ENCODE measurements at regions not wholly inside any gene's neighbourhood (a gene's known extent, or its start where the extent isn't known, plus 50 kb on each side); places are given as distances from the start of the nearest gene placed in this dataset.
"Not testable (repeated sequence)": the region's sequence is repeated elsewhere in the genome, so short reads cannot be mapped to it uniquely, and the experiment has no call there.

GRCh38 chr5:100023536-100023935, 511.6 kb upstream of the FAM174A start:
- Histone ChIP-seq H3K36me3 (no peaks in the 10 kb centered on the region), H3K27ac (no peak overlapping the region), H3K4me3 (no peak overlapping the region), H3K27me3 (ENCODE audit: low read depth) (no peaks in the 10 kb centered on the region), H3K4me1 (no peaks in the 10 kb centered on the region), H3K9me3 (no peaks in the 10 kb centered on the region)
- TF ChIP-seq CTCF (IDR thresholded peaks at IDR 0.05), result no peak
- ATAC-seq (no peak), DNase-seq (no peak)
- intact Hi-C loops (cut with DNase I), result no loop called here

- ATAC-seq (no peak), DNase-seq (no peak)
- no peaks in the 10 kb centered on the region for H3K27me3 ChIP-seq (ENCODE audit: low read depth)
- H3K9me3 ChIP-seq, result no peaks in the 10 kb centered on the region
- H3K36me3 ChIP-seq, result no peaks in the 10 kb centered on the region
- no peak overlapping the region for H3K4me3 ChIP-seq
- intact Hi-C loops (cut with DNase I), result no loop called here
- H3K4me1 ChIP-seq, result no peaks in the 10 kb centered on the region
- H3K27ac ChIP-seq, result no peak overlapping the region
- TF ChIP-seq CTCF (IDR thresholded peaks at IDR 0.05), result no peak
These were observed 517.5 kb upstream of the FAM174A start for GRCh38 chr5:100017520-100018262.

GRCh38 chr5:100013305-100013704, 521.9 kb upstream of the FAM174A start:
- H3K4me3 ChIP-seq; ATAC-seq; H3K36me3 ChIP-seq; H3K27ac ChIP-seq; H3K9me3 ChIP-seq; DNase-seq; H3K27me3 ChIP-seq (ENCODE audit: low read depth); H3K4me1 ChIP-seq; intact Hi-C loops (cut with DNase I): not testable (repeated sequence)

GRCh38 chr5:100011160-100011559, 524.0 kb upstream of the FAM174A start:
- DNase-seq; ATAC-seq; H3K4me3 ChIP-seq; H3K9me3 ChIP-seq; intact Hi-C loops (cut with DNase I); H3K36me3 ChIP-seq; H3K4me1 ChIP-seq; H3K27me3 ChIP-seq (ENCODE audit: low read depth); H3K27ac ChIP-seq: not testable (repeated sequence)

- intact Hi-C loops (cut with DNase I), result no loop called here
- H3K4me1 ChIP-seq, result no peaks in the 10 kb centered on the region
- no peaks in the 10 kb centered on the region for H3K36me3 ChIP-seq
- no peak for ATAC-seq
- no peak for DNase-seq
- no peaks in the 10 kb centered on the region for H3K27me3 ChIP-seq (ENCODE audit: low read depth)
- no peak overlapping the region for H3K4me3 ChIP-seq
- TF ChIP-seq CTCF (IDR thresholded peaks at IDR 0.05), result no peak
- H3K9me3 ChIP-seq, result no peaks in the 10 kb centered on the region
- H3K27ac ChIP-seq, result no peak overlapping the region
These were observed 530.2 kb upstream of the FAM174A start for GRCh38 chr5:100004969-100005368.

GRCh38 chr5:99998319-99998718, 536.9 kb upstream of the FAM174A start:
- ATAC-seq (no peak), DNase-seq (no peak)
- intact Hi-C loops (cut with DNase I), result no loop called here
- H3K27ac ChIP-seq, result no peak overlapping the region
- no peak overlapping the region for H3K4me3 ChIP-seq
- no peaks in the 10 kb centered on the region for H3K9me3 ChIP-seq
- no peak for TF ChIP-seq CTCF (IDR thresholded peaks at IDR 0.05)
- no peaks in the 10 kb centered on the region for H3K27me3 ChIP-seq (ENCODE audit: low read depth)
- no peaks in the 10 kb centered on the region for H3K36me3 ChIP-seq
- no peaks in the 10 kb centered on the region for H3K4me1 ChIP-seq
